Neural progenitor cell (in vitro differentiated cells): ENCODE measurements at regions not wholly inside any gene's neighbourhood (a gene's known extent, or its start where the extent isn't known, plus 50 kb on each side); places are given as distances from the start of the nearest gene placed in this dataset.

Experiments
- CTCF ChIP-seq: fragments of 200-600 bp; sonication (generic); IDR thresholded peaks from 2 replicates; pipeline ENCODE4 v1.5.1; 2017; ENCODE audit warnings: antibody characterized with exemption, mild to moderate bottlenecking
- EZH2 ChIP-seq: fragments of 200-600 bp; sonication (generic); IDR thresholded peaks from 2 replicates; pipeline ENCODE4 v1.6.1; 2017; ENCODE audit warnings: antibody characterized with exemption, mild to moderate bottlenecking, moderate library complexity
- EZH2phosphoT487 ChIP-seq: fragments of 200-600 bp; sonication (generic); IDR thresholded peaks from 2 replicates; pipeline ENCODE4 v1.6.1; 2017; ENCODE audit warnings: antibody characterized with exemption

- TF ChIP-seq CTCF: no peak
- TF ChIP-seq EZH2: no peak
- TF ChIP-seq EZH2phosphoT487: no peak
Observed at GRCh38 chr5:7185742-7186141, 210.2 kb upstream of the ADCY2 start.
